ENCODE measurements at regions not wholly inside any gene's neighbourhood (a gene's known extent, or its start where the extent isn't known, plus 50 kb on each side); places are given as distances from the start of the nearest gene placed in this dataset.

DNA sequence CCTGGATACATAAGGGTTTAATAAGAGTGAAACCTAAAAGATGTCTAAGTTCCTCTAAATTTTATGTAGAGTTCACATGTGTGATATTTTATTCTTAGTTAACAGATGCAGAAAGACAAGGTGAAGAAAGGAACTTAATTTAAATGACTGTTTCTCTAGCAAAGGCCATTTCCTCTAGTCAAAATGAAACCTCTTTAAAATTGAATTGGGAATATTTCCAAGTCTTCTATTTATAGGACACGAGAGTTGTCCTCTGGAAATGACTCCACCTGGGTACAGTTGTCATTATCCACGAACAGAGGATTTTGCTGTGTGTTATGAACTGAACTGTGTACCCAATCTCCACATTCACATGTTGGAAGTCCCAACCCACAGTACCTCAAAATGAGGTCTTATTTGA is 64.5 kb upstream of the KCNK1 start:
- DNase-seq, result no peak
- no peaks in the 10 kb centered on the region for H3K27me3 Mint-ChIP-seq (ENCODE audit: unreplicated experiment)
- no peaks in the 10 kb centered on the region for H3K9me3 Mint-ChIP-seq (ENCODE audit: unreplicated experiment)
- no peaks in the 10 kb centered on the region for H3K36me3 Mint-ChIP-seq (ENCODE audit: unreplicated experiment)
- H3K4me3 Mint-ChIP-seq (ENCODE audit: unreplicated experiment), result no peak overlapping the region
- no peak overlapping the region for H3K27ac Mint-ChIP-seq (ENCODE audit: unreplicated experiment)
- TF ChIP-seq, protein P1, sequence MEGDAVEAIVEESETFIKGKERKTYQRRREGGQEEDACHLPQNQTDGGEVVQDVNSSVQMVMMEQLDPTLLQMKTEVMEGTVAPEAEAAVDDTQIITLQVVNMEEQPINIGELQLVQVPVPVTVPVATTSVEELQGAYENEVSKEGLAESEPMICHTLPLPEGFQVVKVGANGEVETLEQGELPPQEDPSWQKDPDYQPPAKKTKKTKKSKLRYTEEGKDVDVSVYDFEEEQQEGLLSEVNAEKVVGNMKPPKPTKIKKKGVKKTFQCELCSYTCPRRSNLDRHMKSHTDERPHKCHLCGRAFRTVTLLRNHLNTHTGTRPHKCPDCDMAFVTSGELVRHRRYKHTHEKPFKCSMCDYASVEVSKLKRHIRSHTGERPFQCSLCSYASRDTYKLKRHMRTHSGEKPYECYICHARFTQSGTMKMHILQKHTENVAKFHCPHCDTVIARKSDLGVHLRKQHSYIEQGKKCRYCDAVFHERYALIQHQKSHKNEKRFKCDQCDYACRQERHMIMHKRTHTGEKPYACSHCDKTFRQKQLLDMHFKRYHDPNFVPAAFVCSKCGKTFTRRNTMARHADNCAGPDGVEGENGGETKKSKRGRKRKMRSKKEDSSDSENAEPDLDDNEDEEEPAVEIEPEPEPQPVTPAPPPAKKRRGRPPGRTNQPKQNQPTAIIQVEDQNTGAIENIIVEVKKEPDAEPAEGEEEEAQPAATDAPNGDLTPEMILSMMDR (IDR thresholded peaks at IDR 0.05; ENCODE audit: partially characterized antibody, unreplicated experiment), result no peak
- H3K4me1 Mint-ChIP-seq (ENCODE audit: low read depth, unreplicated experiment), result no peaks in the 10 kb centered on the region

DNA sequence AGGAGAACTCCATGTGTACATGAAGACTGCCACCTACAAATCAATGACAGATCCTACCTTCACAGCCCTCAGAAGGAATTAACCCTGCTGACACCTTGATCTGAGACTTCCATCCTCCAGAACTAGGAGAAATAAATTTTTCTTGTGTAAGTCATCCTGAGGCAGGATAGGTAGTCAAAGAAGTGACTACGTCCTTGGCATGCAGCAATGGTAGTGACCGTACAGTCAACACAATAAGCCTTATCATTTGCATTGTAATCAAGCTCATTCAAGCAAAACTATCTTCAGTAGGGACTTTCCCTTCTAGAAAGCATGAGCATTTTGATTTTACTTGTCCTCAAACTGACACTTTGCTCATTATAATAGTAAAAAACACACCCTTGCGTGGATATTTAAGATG is 64.0 kb upstream of the KCNK1 start:
- H3K27me3 Mint-ChIP-seq (ENCODE audit: unreplicated experiment), result no peaks in the 10 kb centered on the region
- TF ChIP-seq, protein P1 (IDR thresholded peaks at IDR 0.05; ENCODE audit: partially characterized antibody, unreplicated experiment), result no peak
- no peak overlapping the region for H3K4me3 Mint-ChIP-seq (ENCODE audit: unreplicated experiment)
- DNase-seq, result no peak
- H3K36me3 Mint-ChIP-seq (ENCODE audit: unreplicated experiment), result no peaks in the 10 kb centered on the region
- H3K9me3 Mint-ChIP-seq (ENCODE audit: unreplicated experiment), result no peaks in the 10 kb centered on the region
- no peak overlapping the region for H3K27ac Mint-ChIP-seq (ENCODE audit: unreplicated experiment)
- H3K4me1 Mint-ChIP-seq (ENCODE audit: low read depth, unreplicated experiment), result no peaks in the 10 kb centered on the region

DNA sequence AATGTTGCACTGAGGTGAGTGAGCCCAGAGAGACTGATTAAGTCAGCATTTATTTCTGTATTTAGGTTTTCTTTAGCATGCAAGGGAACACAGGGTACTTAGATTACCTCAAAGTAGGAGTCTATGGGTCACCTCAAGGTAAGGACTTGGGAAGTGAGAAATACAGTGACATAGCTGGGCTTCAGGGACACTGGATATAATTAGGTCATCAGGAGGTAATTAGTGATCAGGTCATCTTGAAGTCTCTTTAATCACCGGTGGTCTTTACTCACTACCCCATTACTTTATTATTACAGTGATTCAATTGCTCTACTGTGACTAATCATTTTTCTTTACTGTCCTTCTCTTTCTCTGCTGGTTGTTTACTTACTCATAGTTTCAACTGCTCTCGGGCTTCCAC is 59.9 kb upstream of the KCNK1 start:
- no peak overlapping the region for H3K27ac Mint-ChIP-seq (ENCODE audit: unreplicated experiment)
- H3K27me3 Mint-ChIP-seq (ENCODE audit: unreplicated experiment), result no peaks in the 10 kb centered on the region
- no peaks in the 10 kb centered on the region for H3K36me3 Mint-ChIP-seq (ENCODE audit: unreplicated experiment)
- no peaks in the 10 kb centered on the region for H3K4me1 Mint-ChIP-seq (ENCODE audit: low read depth, unreplicated experiment)
- H3K4me3 Mint-ChIP-seq (ENCODE audit: unreplicated experiment), result no peak overlapping the region
- DNase-seq, result no peak
- TF ChIP-seq, protein P1 (IDR thresholded peaks at IDR 0.05; ENCODE audit: partially characterized antibody, unreplicated experiment), result no peak
- no peaks in the 10 kb centered on the region for H3K9me3 Mint-ChIP-seq (ENCODE audit: unreplicated experiment)

DNA sequence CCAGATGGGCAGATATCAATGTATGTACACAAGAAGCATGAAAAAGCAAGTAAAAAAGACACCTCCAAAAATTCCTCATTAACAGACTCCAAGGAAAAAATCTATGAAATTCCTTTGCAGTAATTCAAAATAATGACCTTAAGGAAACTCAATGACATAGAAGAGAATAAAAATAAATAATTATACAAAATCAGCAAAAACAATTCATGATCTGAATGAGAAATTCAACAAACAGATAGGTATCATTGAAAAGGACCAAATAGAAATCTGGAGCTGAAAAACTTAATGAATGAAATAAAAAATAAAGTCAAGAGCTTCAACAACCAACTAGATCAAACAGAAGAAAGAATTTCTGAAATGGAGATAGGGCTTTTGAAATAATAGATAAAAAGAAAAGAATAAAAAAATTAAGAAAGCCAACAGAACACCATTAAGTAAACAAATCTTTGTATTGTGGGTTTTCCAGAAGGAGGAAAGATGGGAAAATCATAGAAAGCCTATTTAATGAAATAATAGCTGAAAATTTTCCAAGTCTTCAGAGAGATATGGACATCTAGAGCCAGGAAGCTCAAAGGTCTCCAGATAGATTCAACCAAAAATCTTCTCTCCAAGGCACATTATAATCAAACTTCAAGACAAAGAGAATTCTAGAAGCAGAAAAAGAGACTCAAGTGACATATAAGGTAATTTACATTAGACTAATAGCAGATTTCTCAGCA is 52.0 kb upstream of the KCNK1 start:
- Mint-ChIP-seq H3K27ac (ENCODE audit: unreplicated experiment) (no peak overlapping the region), H3K27me3 (ENCODE audit: unreplicated experiment) (no peaks in the 10 kb centered on the region), H3K36me3 (ENCODE audit: unreplicated experiment) (no peaks in the 10 kb centered on the region), H3K9me3 (ENCODE audit: unreplicated experiment) (peaks cover 10% of the 10 kb centered on the region), H3K4me3 (ENCODE audit: unreplicated experiment) (no peak overlapping the region), H3K4me1 (ENCODE audit: low read depth, unreplicated experiment) (no peaks in the 10 kb centered on the region)
- TF ChIP-seq, protein P1 (IDR thresholded peaks at IDR 0.05; ENCODE audit: partially characterized antibody, unreplicated experiment), result no peak
- DNase-seq, result no peak

Data from glutamatergic neuron (in vitro differentiated cells).